GM21528 (cell line): ENCODE measurements at regions not wholly inside any gene's neighbourhood (a gene's known extent, or its start where the extent isn't known, plus 50 kb on each side); places are given as distances from the start of the nearest gene placed in this dataset.
"Not testable (repeated sequence)": the region's sequence is repeated elsewhere in the genome, so short reads cannot be mapped to it uniquely, and the experiment has no call there.

ENCODE experiments used
- ATAC-seq: cut with Tn5 transposase; IDR thresholded peaks from one replicate; pipeline ENCODE4 v1.9.1; 2021; ENCODE audit warnings: mild to moderate bottlenecking, moderate library complexity; ENCODE audit not compliant: unreplicated experiment, low FRiP score

DNA sequence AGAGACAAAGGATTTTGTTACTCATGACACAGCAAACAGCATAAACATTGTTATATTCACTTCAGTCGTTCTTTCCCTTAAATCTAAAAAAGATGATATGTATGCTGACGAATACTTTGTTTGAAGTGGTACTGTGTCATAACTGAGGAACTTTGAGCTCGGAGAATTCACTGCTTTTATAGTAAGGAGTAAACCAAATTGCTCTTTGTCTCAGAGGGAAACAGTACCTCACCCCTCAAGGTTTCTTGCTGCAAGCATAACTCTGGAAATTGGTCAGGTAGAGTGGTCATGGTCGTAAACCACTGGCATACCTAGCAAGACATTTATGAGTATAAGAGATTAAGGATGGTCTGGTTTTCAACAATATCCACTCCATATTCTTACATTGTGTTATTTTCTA, 160.2 kb upstream of the OR4E1 start:
- ATAC-seq, result no peak

GRCh38 chr14:21825845-21826244, 152.2 kb upstream of the OR4E1 start:
- no peak for ATAC-seq

GRCh38 chr14:21825149-21825743, 151.6 kb upstream of the OR4E1 start:
- no peak for ATAC-seq

DNA sequence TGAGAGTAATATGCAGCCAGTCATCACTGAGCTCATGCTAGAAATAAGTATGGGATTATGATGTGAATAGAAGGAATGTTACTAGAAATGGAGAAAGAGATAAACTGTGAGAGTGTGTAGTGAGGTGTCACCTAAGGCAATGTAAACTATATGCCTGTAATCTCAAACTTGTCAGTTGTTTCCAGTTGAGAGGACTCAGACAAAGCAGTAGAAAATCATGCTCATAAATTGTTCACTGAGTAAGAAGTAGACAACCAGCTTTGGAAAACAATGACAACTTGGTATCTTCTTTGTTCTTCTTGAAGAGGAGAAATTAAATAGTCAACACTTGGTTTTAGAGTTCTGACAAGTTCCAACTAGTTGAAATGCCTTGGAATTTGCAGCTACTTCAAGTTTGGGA, 148.5 kb upstream of the OR4E1 start:
- no peak for ATAC-seq

DNA sequence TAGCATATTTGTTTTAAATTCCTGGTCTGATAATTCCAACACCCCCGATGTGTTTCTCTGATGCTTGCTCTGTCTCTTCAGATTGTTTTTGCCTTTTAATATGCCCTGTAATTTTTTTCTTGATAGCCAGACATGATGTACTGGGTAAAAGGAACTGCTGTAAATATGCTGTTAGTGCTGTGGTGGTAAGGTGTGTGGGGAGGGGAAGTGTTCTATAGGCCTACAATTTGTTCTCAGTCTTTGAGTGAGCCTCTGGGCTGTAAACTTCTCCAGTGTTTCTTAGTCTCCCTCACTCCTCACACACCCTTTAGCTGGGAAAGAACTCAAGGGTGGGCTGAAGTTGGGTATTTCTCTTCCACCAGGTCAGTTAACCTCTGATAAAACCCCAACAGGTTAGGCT, 147.0 kb upstream of the OR4E1 start:
- no peak for ATAC-seq

DNA sequence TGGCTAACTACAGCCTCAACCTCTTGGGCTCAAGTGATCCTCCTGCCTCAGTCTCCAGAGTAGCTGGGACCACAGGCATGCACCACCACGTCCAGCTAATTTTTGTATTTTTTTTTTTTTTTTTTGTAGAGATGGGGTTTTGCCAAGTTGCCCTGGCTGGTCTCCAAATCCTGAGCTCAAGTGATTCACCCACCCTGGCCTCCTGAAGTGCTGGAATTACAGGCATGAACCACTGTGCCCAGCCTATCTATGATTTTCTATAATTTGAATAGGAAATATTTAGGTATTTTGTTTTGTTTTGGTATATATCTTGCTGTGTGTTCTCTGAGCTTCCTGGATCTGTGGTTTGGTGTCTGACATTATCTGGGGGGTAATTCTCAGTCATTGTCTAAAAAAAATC, 146.3 kb upstream of the OR4E1 start:
- not testable (repeated sequence) for ATAC-seq

- not testable (repeated sequence) for ATAC-seq
Measured at GRCh38 chr14:21817010-21817409, 143.4 kb upstream of the OR4E1 start.

DNA sequence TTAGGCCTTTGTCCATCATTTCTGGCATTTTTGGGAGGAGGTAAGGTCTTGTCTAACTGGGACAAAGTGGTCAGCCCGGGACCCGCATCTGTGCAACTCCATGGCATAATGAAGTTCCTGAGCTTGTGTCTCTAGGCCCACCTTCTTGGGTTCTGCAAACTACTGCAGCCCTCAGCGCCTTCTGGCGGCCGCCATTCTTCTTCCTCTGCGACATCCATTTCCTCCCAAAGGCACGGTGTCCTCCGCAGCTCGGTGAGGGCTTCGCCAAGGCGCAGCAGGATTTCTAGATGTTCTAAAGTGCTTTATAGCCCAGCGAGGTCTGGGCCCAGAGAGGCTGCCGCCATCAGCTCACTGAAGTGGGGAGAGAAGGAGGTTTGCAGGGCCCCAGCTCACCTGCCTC, 134.4 kb upstream of the OR4E1 start:
- no peak for ATAC-seq

DNA sequence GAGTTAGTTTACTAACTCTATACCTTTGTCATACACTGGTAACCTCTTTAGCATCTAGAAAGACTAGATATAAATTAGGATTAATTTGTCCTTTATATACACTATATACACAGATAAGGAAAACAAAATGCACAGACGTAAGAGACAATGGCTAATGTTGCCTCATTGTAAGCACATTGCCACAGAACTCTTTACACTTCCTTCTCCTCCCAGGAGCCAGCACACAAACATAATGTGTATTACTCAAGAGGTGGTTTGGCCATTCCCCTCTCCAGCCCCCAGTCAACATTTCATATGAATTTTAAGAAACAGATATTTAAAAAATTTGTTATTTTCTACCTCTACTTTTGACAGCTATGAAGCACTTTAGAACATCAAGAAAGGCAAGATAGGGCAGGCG, 131.4 kb upstream of the OR4E1 start:
- no peak for ATAC-seq

DNA sequence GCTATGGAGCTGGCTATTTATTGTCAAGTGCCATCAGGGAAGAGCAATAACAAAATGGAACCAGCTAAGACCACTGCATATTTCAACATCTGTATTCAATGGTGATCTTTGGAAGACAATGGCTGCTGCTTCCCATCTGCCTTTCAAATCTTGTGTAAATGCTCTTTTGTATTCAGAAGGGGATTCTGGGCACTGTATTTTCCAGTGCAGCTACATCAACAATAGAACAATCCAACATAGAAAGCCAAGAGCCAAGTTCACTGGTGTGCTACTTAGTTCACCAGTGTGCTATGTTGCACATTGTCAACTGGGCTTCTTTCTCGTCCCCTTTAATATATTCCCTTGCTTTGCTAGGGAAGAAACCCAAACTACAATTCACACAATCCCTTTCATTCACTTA, 128.8 kb upstream of the OR4E1 start:
- ATAC-seq, result no peak

DNA sequence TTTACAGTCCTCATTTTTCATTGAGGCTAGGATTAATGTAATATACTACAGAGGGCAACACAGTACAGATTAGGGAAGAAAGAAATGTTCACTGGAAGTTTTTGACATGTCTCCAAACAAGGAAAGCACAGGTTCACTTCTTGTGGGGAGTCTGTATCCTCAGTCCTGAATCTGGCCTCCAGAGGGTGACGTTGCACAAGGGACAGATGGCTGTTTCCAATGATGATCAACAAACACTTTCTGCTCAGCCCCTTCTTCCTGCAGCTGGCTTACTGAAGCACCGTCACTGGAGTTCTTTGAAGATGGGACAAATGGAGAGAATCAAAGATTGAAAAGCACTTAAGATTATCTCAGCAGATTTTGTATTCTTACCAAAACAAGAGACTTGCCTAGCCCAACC, 123.3 kb upstream of the OR4E1 start:
- ATAC-seq, result no peak

DNA sequence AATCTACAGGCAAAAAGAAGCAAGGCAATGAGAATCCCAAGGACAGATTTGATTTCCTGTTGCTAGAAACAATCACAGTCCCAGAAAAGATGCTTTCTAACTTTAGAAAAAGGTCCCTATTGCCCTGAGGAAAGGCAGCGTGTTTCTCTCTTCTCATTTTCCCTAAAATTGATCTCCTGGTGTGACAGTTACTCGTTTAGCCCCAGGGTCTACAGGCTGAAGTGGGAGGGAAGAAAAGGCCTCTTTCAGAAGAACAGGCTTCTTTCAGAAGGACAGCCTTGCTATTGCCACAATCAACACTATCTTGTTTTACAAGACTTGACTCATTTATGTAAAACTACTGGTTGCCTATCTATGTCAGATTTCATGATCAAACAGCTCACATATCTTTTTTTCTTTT, 121.8 kb upstream of the OR4E1 start:
- ATAC-seq, result no peak

- no peak for ATAC-seq
Measured at GRCh38 chr14:21791749-21792148, 118.1 kb upstream of the OR4E1 start.

GRCh38 chr14:21788687-21789086, 115.1 kb upstream of the OR4E1 start:
- not testable (repeated sequence) for ATAC-seq

DNA sequence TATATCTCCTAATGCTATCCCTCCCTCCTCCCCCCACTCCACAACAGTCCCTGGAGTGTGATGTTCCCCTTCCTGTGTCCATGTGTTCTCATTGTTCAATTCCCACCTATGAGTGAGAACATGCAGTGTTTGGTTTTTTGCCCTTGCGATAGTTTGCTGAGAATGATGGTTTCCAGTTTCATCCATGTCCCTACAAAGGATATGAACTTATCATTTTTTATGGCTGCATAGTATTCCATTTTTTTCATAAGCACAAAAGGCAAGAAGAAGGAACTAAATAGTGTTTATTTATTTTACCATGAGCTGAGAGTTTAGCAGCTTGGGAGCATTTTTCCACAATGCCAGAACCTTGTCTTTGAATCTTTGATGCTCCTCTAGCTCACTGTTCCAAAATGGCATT, 113.6 kb upstream of the OR4E1 start:
- not testable (repeated sequence) for ATAC-seq

GRCh38 chr14:21781543-21781942, 107.9 kb upstream of the OR4E1 start:
- ATAC-seq, result no peak

DNA sequence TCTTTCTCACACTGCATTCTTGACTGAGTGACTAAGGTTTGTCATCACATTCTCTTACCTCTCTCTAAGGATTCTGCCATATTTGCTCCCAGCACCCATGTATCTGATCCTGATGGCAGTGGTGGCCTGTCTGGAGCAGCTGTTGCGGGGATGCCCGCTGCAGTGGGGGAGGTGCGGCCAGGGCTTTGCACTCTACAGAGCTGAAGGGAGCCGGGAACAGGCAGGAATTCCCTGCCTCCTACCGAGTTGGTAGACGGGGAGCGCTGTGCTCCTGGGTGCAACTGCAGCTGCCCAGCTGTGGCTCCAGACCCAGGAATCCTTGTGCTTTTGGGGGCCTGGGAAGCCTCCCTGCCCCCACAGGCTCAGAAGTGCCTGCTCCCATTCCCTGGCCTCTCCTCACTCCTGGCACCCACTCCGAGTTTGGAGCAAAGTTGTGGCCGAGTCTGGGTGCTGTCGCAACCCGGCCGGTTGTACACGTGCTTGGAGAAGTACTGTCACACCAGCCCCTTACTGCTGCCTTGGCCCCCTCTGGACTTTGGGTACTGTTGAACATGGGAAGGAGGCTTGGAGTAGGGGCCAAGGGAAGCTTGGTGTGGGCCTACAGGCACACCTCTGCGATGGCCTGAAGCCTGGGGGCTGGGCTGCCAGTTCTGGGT, 106.9 kb upstream of the OR4E1 start:
- no peak for ATAC-seq

- ATAC-seq, result no peak
Measured at GRCh38 chr14:21771671-21772070, 98.1 kb upstream of the OR4E1 start.

DNA sequence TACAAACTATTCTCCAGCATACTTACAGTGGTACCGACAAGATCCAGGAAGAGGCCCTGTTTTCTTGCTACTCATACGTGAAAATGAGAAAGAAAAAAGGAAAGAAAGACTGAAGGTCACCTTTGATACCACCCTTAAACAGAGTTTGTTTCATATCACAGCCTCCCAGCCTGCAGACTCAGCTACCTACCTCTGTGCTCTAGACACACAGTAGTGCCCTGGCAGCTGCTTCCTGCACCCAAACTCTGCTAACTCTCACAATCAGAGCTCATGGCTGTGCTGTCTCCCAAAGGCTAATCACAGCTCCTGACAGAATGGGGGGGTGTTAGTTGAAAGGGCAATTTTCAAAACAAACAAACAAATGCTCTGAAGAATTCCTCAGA, 95.2 kb upstream of the OR4E1 start:
- no peak for ATAC-seq

- no peak for ATAC-seq
Measured at GRCh38 chr14:21768116-21768874, 94.7 kb upstream of the OR4E1 start.

- not testable (repeated sequence) for ATAC-seq
Measured at GRCh38 chr14:21760360-21760759, 86.7 kb upstream of the OR4E1 start.

DNA sequence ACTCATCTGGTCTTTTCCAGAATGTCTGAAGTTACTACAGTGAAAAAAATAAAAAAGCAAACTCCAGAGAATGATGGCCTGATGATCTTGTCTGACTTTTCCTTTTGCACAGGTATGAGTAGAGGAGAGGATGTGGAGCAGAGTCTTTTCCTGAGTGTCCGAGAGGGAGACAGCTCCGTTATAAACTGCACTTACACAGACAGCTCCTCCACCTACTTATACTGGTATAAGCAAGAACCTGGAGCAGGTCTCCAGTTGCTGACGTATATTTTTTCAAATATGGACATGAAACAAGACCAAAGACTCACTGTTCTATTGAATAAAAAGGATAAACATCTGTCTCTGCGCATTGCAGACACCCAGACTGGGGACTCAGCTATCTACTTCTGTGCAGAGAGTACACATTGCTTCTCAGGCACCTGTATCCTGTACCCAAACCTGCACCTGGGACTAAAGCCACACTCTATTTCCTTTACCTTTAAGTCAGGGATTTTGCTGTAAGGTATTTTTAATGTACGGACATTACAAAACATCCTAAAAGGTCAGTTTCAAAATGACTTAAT, 75.8 kb upstream of the OR4E1 start:
- ATAC-seq, result no peak
